Gastrocnemius medialis (tissue), 4 donors: ENCODE measurements at regions not wholly inside any gene's neighbourhood (a gene's known extent, or its start where the extent isn't known, plus 50 kb on each side); places are given as distances from the start of the nearest gene placed in this dataset.

ENCODE experiments used
- POLR2A ChIP-seq, 2 donors: fragments of 450-650 bp; IDR thresholded peaks; one replicate each; pipeline ENCODE4 v1.6.1; 2017; ENCODE audit warnings: antibody characterized with exemption in 2 of 2, mild to moderate bottlenecking in 2 of 2, moderate library complexity in 2 of 2
- TF ChIP-seq, protein P1 (sequence below), 5 experiments: fragments of 450-650 bp in 3 of 5; fragments of 200-600 bp in 2 of 5; sonication (generic) in 2 of 5; IDR thresholded peaks in 4 of 5; conservative IDR thresholded peaks in 1 of 5; 1 replicate in 4 of 5; 2 replicates in 1 of 5; pipeline ENCODE4 v1.5.1; 2016 to 2019; ENCODE audit warnings: antibody characterized with exemption in 5 of 5, mild to moderate bottlenecking in 3 of 5, moderate library complexity in 3 of 5

DNA sequence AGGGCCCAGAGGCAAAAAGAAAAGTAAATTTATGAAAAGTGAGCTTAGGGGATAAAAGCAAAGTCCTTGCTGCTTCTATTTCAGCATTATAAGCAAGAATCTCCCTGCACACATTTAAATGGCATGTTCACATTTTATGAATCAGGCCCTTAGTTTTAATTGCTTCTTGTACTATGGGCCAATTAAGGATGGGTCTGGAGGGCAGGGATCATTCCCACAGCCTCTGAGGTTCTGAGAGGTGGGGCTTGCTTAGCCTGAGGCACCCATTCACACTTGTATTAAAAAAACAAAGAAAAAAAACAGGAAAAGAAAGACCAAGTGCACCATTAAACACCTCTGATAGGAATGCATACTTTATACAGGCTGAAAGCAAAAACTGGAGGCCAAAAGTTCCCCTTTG lies 565.1 kb downstream of the BCL11A start:
- TF ChIP-seq, protein P1, sequence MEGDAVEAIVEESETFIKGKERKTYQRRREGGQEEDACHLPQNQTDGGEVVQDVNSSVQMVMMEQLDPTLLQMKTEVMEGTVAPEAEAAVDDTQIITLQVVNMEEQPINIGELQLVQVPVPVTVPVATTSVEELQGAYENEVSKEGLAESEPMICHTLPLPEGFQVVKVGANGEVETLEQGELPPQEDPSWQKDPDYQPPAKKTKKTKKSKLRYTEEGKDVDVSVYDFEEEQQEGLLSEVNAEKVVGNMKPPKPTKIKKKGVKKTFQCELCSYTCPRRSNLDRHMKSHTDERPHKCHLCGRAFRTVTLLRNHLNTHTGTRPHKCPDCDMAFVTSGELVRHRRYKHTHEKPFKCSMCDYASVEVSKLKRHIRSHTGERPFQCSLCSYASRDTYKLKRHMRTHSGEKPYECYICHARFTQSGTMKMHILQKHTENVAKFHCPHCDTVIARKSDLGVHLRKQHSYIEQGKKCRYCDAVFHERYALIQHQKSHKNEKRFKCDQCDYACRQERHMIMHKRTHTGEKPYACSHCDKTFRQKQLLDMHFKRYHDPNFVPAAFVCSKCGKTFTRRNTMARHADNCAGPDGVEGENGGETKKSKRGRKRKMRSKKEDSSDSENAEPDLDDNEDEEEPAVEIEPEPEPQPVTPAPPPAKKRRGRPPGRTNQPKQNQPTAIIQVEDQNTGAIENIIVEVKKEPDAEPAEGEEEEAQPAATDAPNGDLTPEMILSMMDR (IDR thresholded peaks at IDR 0.05 in 4 of 5, conservative IDR thresholded peaks at IDR 0.05 in 1 of 5) = no peak
- TF ChIP-seq POLR2A (IDR thresholded peaks at IDR 0.05) = no peak
